Fibroblast of pulmonary artery (primary cell): ENCODE measurements at regions not wholly inside any gene's neighbourhood (a gene's known extent, or its start where the extent isn't known, plus 50 kb on each side); places are given as distances from the start of the nearest gene placed in this dataset.

ENCODE experiments used
- DNase-seq: peaks from one replicate; pipeline ENCODE4 v3.0.0-alpha.2; 2010; ENCODE audit warnings: low read depth
- H3K4me3 ChIP-seq: replicated peaks from 2 replicates; pipeline ENCODE4 v1.5.1; 2011; ENCODE audit warnings: low read depth, mild to moderate bottlenecking, control low read depth, low read length, moderate library complexity
- TF ChIP-seq, protein P1 (sequence below): IDR thresholded peaks from 2 replicates; pipeline ENCODE4 v1.5.1; 2011; ENCODE audit warnings: mild to moderate bottlenecking, control low read depth, low read length, inconsistent platforms; ENCODE audit errors: missing control alignments

DNA sequence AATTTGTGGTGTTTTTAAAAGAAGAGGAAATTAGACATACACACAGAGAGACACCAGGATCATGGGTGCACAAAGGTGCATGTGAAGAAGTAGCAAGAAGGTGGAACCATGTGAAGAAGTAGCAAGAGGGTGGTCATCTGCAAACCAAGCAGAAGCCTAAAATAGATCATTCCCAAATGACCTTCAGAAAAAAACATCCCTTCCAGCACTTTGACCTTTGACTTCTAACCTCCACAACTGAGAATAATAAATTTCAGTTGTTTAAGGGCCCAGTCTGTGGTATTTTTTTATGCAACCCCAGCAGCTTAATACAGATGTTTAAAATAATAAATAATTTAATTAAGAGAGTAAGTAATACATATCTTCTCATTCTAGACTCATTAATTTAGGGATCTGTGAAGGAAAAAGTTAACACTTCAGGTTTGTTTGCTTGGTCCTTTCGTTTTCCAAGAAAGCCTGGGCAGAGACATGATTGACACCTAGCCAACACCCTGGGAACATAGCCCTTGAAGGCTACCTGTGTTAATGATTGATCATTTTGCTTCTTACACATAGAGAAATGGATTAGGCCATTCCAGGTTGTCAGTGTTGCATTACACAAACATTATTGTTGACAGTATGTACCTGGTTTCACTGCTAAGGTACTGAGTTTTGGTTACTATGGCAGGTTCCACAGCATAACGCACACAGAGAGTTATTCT, 1331.2 kb upstream of the GBE1 start:
- TF ChIP-seq, protein P1, sequence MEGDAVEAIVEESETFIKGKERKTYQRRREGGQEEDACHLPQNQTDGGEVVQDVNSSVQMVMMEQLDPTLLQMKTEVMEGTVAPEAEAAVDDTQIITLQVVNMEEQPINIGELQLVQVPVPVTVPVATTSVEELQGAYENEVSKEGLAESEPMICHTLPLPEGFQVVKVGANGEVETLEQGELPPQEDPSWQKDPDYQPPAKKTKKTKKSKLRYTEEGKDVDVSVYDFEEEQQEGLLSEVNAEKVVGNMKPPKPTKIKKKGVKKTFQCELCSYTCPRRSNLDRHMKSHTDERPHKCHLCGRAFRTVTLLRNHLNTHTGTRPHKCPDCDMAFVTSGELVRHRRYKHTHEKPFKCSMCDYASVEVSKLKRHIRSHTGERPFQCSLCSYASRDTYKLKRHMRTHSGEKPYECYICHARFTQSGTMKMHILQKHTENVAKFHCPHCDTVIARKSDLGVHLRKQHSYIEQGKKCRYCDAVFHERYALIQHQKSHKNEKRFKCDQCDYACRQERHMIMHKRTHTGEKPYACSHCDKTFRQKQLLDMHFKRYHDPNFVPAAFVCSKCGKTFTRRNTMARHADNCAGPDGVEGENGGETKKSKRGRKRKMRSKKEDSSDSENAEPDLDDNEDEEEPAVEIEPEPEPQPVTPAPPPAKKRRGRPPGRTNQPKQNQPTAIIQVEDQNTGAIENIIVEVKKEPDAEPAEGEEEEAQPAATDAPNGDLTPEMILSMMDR: no peak
- no peak overlapping the region for H3K4me3 ChIP-seq
- no peak for DNase-seq

DNA sequence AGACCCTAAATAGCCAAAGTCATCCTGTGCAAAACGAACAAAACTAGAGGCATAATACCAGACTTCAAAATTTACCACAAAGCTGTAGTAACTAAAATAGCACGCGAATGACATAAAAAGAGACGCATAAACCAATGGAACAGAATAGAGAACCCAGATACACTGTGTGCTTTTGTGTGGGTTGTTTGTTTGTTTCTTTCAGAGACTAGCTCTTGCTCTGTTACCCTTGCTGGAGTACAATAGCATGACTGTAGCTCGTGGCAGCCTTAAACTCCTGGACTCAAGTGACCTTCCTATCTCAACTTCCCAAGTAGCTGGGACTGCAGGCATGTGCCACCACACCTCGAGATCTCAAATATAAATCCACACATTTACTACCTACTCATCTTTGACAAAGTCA, 1314.6 kb upstream of the GBE1 start:
- TF ChIP-seq, protein P1: no peak
- H3K4me3 ChIP-seq: no peak overlapping the region
- DNase-seq: no peak

DNA sequence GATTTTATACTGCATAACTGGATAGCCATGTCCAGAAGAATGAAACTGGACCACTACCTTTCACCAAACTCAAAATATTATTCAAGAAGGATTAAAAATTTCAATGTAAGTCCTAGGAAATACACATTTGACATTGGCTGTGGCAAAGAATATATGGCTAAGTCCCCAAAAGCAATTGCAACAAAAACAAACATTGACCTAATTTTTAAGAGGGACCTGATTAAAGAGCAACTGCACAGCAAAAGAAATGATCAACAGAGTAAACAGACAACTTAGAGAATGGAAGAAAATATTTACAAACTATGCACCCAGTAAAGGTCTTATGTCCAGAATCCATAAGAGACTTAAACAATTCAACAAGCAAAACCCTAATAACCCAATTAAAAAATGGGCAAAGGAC, 1313.0 kb upstream of the GBE1 start:
- TF ChIP-seq, protein P1: no peak
- DNase-seq: no peak
- H3K4me3 ChIP-seq: no peak overlapping the region

DNA sequence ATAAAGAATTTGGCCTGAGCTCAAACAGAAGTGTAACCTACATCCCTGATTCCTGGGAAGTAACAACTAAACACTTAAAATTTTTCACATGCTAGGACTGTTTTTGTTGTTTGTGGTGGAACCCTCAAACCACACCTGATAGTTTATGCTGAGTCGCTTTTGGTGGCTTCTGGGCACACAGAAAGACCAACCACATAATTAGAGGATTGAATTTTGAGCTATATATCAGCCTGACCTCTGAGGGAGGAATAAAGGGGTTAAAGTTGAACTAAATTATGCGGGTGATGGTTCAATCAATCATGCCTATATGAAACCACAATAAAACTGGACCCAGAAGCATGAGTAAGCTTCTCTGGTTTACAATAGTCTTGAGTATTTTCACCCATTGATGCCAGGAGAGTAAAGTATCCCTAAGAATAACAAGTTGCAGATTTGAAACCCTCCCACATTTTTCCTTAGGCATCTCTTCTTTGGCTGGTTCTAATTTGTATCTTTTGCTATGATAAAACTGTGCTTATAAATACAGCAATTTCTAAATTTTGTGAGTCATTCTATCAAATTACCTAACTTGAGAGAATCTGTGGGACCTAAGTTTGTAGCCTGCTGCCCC, 1304.5 kb upstream of the GBE1 start:
- TF ChIP-seq, protein P1: no peak

DNA sequence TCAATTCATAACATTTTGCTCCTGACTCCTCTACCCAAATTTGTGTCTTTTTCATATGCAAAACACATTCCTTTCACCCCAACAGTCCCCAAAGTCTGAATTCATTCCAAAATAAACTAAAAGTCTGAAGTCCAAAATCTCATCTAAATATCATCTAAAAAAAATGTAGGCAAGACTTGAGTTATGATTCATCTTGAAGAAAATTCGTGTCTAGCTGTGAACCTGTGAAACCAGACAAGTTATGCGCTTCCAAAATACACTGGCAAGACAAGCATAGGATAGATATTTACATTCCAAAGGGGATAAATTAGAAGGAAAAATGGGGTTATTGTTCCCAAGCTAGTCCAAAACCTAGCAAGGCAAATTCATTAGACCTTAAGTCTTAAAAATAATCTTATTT, 1302.0 kb upstream of the GBE1 start:
- H3K4me3 ChIP-seq: no peak overlapping the region
- no peak for DNase-seq

More for the DNA sequence above, 1304.5 kb upstream of the GBE1 start:
- no peak for DNase-seq
- no peak overlapping the region for H3K4me3 ChIP-seq

DNA sequence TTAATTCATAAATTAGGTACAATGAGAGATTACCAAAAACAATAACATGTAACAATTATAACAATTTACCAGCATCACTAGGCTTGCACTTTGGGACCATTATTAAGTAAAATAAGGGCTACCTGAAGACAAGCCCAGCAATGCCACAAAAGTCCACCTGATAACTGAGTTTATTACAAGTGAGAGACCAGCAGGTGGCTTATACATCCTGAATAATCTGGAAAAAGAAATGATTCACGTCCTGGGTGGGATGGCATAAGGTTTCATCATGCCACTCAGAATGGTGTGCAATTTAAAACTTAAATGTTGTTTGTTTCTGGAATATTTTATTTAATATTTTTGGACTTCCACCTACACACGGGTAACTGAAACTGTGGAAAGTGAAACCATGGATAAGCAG, 1287.1 kb upstream of the GBE1 start:
- DNase-seq: no peak
- TF ChIP-seq, protein P1: no peak
- H3K4me3 ChIP-seq: no peak overlapping the region

More for the DNA sequence above, 1302.0 kb upstream of the GBE1 start:
- TF ChIP-seq, protein P1: no peak

DNA sequence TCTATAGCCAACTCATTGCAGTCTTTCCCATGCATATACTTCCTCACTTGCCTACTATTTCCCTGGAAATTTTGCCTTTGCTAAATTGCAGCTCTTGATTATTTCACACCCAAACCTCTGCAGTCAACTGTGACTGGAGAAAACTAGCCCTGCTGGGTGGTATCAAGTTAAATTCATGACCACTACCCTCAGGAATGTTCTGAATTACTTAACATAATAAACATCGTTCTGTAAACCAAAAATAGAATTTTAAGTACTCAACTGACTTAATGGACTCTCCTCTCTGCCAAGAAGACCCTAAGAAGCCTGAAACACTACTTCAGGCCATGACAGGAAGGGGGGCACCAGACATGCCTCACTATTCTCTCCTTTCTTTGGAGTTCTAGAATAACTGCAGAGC, 1278.0 kb upstream of the GBE1 start:
- TF ChIP-seq, protein P1: no peak
- DNase-seq: no peak
- H3K4me3 ChIP-seq: no peak overlapping the region
